H1 (cell line): ENCODE measurements at regions not wholly inside any gene's neighbourhood (a gene's known extent, or its start where the extent isn't known, plus 50 kb on each side); places are given as distances from the start of the nearest gene placed in this dataset.

Experiments used
- CBX5 ChIP-seq: fragments of 300-800, 300-1000 bp; sonication (generic); IDR thresholded peaks from 2 replicates; pipeline ENCODE4 v1.7.1; 2016; ENCODE audit warnings: antibody characterized with exemption, low read length, low read depth
- CTCF ChIP-seq, 3 experiments: IDR thresholded peaks; 1 replicate in 2 of 3; 2 replicates in 1 of 3; pipeline versions ENCODE4 v1.5.1 to v1.6.1; 2011; ENCODE audit warnings: low read length in 3 of 3, mild to moderate bottlenecking in 3 of 3, inconsistent platforms in 2 of 3, low read depth in 1 of 3, moderate library complexity in 1 of 3; ENCODE audit not compliant: insufficient read depth in 1 of 3; ENCODE audit errors: control extremely low read depth in 1 of 3
- EP300 ChIP-seq, 2 experiments: IDR thresholded peaks; 1 replicate in 1 of 2; 2 replicates in 1 of 2; pipeline ENCODE4 v1.6.1; 2011 to 2012; ENCODE audit warnings: low read depth in 2 of 2, low read length in 2 of 2, mild to moderate bottlenecking in 2 of 2, borderline replicate concordance in 1 of 2, inconsistent platforms in 1 of 2, moderate library complexity in 1 of 2
- JUN ChIP-seq: IDR thresholded peaks from 2 replicates; pipeline ENCODE4 v1.6.1; 2011; ENCODE audit warnings: low read depth, mild to moderate bottlenecking, improper control_type of control experiment, low read length
- JUND ChIP-seq: IDR thresholded peaks from 2 replicates; pipeline ENCODE4 v1.6.1; 2011; ENCODE audit warnings: mild to moderate bottlenecking, improper control_type of control experiment, low read length
- KDM5A ChIP-seq: fragments of 200-600 bp; IDR thresholded peaks from 2 replicates; pipeline ENCODE4 v1.7.1; 2012; ENCODE audit warnings: mild to moderate bottlenecking, low read length, inconsistent platforms, mixed read lengths
- POLR2A ChIP-seq, 2 experiments: IDR thresholded peaks; 1 replicate in 1 of 2; 2 replicates in 1 of 2; pipeline ENCODE4 v1.6.1; 2011; ENCODE audit warnings: low read depth in 2 of 2, low read length in 2 of 2, mild to moderate bottlenecking in 2 of 2; ENCODE audit errors: control extremely low read depth in 1 of 2
- POLR2AphosphoS5 ChIP-seq: IDR thresholded peaks from 2 replicates; pipeline ENCODE4 v1.6.1; 2011; ENCODE audit warnings: low read depth, low read length
- YY1 ChIP-seq: IDR thresholded peaks from 2 replicates; pipeline ENCODE4 v1.6.1; 2011; ENCODE audit warnings: low read depth, mild to moderate bottlenecking, low read length

- TF ChIP-seq JUN (no peak), CTCF (IDR thresholded peaks at IDR 0.05; ENCODE audit: control extremely low read depth in 1 of 3, insufficient read depth in 1 of 3, low read depth in 1 of 3, low read length in 3 of 3) (no peak), KDM5A (no peak), JUND (no peak), EP300 (IDR thresholded peaks at IDR 0.05; ENCODE audit: borderline replicate concordance in 1 of 2, low read depth in 2 of 2, low read length in 2 of 2) (no peak), CBX5 (no peak), POLR2AphosphoS5 (no peak), POLR2A (IDR thresholded peaks at IDR 0.05; ENCODE audit: control extremely low read depth in 1 of 2, low read depth in 2 of 2, low read length in 2 of 2) (no peak), YY1 (no peak)
These were observed 267.5 kb downstream of the SNX13 start for GRCh38 chr7:17672783-17673182.
